GM08714 (cell line): ENCODE measurements at regions not wholly inside any gene's neighbourhood (a gene's known extent, or its start where the extent isn't known, plus 50 kb on each side); places are given as distances from the start of the nearest gene placed in this dataset.

Source experiments
- H3K4me3 ChIP-seq: fragments of 200-500 bp; sonication (Bioruptor generic); 2 replicates; pipeline ENCODE4 v1.5.1; 2014; ENCODE audit warnings: mild to moderate bottlenecking, low read length, inconsistent platforms
- ZNF274 ChIP-seq: IDR thresholded peaks from 2 replicates; pipeline ENCODE4 v1.6.1; 2012; ENCODE audit warnings: mild to moderate bottlenecking, low read depth, low read length

GRCh38 chr2:196481324-196481697 is 158.2 kb upstream of the CCDC150 start:
- TF ChIP-seq ZNF274: no peak
- no peak overlapping the region for H3K4me3 ChIP-seq

DNA sequence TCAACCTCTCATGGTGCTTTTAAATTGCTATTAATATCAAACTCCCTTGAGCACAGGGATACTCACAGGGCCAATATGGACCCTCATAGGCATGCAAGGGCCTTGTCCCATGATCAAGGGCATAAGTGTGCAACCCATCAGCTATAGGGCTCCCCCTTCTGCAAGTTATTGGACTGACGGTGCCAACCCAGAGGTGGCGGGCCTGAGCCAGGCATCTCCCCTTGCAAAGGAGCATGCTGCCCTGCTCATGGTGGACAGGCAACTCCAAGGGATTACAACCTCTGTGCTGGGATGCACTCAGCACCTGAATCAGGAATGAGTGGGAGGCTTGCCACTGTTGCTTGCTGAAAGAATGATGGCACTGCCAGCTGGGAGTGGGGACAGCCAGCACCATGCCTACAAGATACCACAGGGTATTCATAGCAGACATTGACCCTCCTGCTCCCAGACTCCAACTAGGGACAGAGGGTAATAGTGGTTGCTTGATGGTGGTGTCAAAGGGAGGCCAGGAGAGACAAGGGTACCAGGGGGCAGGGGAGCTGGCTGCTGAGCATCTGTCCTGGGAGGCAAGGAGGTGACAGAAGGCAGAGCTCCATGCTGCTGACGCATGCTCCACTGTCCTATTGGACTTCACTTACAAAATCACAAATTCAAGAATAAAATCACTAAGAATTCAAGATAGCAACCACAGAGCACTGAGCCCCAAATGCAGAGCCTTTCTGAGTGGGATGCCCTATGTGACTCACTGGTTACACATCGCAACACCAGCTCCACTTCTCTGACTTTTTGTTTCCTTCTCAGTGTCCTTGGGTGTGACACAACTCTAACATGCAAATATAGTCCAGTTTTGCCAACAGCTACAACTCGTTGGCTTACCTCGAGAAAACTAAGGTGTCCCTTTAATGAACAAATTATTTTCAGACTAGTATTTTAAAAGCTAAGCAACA is 157.1 kb upstream of the CCDC150 start:
- no peak overlapping the region for H3K4me3 ChIP-seq
- TF ChIP-seq ZNF274: no peak

DNA sequence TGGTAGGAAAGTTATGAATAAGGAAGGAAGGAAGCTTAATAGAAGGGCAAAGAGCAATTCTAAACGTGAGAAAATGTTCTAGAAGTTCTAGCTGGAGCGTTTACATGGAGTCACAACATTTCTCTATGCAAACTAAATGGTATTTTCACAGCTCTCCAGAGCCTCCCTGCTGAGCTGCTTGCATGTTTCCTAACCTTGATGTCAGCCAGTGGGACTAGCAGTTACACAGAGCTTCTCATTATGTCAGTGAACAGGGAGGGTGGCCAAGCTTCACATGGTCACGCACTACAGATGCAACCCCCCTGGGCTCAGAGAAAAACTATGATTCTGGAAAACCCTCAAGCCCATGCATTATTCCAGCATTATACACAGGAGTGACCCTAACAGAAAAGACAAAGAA is 153.4 kb upstream of the CCDC150 start:
- TF ChIP-seq ZNF274: no peak
- no peak overlapping the region for H3K4me3 ChIP-seq

GRCh38 chr2:196487417-196487816 is 152.1 kb upstream of the CCDC150 start:
- no peak overlapping the region for H3K4me3 ChIP-seq
- TF ChIP-seq ZNF274: no peak

DNA sequence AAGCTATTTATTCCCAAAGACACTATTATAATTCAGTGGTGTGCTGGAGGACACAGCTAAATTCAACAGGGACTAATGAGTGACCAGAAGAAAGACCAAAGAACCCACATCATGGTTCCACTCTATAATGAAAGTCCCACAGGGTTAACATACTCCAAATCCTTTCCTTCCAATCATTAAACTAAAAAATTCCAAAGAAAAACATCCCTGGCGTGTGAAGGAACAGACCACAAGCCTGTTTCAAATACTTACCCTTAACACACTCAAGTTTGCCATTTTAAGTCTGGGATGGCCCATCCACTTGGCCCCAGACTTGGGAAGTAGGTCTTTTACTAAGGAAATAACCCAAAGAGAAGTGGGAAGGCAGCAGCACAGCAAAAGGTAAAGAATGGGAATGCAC is 150.1 kb upstream of the CCDC150 start:
- no peak overlapping the region for H3K4me3 ChIP-seq
- TF ChIP-seq ZNF274: no peak

DNA sequence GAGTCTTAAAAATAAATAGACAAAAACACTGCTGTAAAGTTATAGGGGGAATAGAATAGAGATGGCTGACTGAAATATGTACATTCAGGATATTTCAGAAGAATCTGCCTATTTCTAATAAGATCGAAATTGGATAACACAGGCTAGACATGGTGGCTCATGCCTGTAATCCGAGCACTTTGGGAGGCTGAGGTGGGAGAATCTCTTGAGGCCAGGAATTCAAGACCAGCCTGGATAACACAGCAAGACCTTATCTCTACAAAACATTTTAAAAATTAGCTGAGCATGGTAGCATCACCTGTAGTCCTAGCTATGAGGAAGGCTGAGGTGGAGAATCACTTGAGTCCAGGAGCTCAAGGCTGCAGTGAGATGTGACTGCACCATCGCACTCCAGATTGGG is 146.6 kb upstream of the CCDC150 start:
- H3K4me3 ChIP-seq: no peak overlapping the region
- TF ChIP-seq ZNF274: no peak

GRCh38 chr2:196498962-196499361 is 140.6 kb upstream of the CCDC150 start:
- no peak overlapping the region for H3K4me3 ChIP-seq
- TF ChIP-seq ZNF274: no peak

GRCh38 chr2:196499686-196500085 is 139.8 kb upstream of the CCDC150 start:
- TF ChIP-seq ZNF274: no peak
- no peak overlapping the region for H3K4me3 ChIP-seq

DNA sequence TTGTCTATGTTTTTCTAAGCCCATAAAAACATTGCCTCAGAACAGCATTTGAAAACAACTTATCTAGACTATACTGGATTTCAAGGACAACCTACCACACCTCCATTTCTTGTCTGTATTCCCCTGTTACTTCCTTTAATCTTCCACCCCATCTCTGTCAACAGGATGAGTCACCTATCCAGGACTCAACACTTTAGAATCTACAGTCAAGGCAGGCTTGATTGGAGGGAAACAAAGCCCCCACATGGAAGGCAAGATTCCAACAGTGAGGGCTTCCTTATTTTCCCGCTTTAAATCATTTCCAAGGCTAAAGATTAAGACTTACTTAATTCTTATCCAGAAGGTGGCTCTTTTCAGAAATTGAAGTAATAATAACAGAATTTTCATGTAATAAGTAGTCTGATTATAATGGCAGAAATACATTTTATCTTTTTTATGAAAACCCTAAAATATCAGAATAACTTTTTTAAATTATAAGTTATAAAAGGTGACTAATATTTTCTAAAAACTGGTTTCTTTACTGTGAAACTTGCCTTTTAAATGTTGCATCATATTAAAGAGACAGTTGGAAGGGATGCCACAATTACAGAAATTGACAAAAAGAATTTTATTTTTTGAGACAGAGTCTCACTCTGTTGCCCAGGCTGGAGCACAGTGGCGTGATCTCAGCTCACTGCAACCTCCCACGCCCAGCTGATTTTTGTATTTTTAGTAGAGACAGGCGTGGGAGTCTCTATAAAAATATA is 138.7 kb upstream of the CCDC150 start:
- H3K4me3 ChIP-seq: no peak overlapping the region
- no peak for TF ChIP-seq ZNF274

DNA sequence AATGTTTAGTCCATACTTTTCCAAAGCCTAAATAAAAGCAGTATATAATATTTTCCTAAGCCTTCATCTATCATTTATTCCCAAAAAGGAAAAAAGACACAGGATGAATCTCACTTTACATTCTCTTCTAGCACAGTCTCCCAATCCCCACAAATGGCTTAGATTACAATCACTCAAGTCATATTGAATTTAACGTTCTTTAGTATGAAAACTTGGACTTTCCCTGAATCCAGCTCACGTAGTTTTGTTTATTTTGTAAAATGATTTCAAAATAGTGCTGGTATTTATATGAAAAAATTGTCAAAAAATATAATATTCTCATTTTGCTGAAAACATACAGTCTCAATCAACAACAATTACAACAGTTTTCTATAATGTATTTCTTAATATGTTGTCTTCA is 137.7 kb upstream of the CCDC150 start:
- no peak for TF ChIP-seq ZNF274
- no peak overlapping the region for H3K4me3 ChIP-seq

DNA sequence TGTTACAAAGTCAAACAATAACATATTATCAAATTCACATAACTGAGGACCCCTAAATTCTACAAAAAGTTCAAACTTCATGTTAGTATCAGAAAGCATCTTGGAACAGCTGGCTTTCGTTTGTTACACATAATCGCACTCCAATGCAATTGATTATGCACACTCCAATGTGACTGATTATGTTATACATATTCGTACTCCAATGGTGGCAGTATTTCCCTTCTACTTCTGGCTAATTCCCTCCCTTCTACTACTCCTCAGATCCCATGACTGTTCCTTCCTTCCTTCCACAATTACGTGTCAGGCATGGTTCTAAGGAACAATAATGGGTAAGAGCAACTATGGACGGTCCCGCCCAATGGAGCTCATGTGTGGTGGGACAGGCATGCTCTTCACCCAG is 137.1 kb upstream of the CCDC150 start:
- H3K4me3 ChIP-seq: no peak overlapping the region
- TF ChIP-seq ZNF274: no peak

DNA sequence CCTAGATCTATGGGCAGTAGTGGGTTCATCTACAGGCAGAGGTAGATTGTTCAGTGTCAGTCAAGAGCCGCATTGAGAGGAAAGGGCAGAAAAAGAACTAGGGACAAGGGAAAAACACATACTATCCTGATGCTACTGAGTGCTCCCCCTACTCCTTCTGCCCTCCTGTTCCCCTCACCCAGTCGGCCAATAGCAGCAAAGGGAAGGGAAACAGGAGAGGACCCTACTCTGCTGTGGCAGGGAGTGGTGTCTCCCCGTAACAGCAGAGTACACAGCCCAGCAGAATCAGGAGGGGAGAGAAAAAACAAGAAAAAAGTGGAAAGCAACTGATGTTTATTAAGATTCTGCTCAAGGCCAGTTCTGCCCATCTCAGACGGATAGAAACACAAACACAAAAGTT is 136.1 kb upstream of the CCDC150 start:
- no peak overlapping the region for H3K4me3 ChIP-seq
- no peak for TF ChIP-seq ZNF274

GRCh38 chr2:196504788-196505187 is 134.7 kb upstream of the CCDC150 start:
- TF ChIP-seq ZNF274: no peak
- H3K4me3 ChIP-seq: no peak overlapping the region

GRCh38 chr2:196510246-196510645 is 129.3 kb upstream of the CCDC150 start:
- H3K4me3 ChIP-seq: no peak overlapping the region
- TF ChIP-seq ZNF274: no peak
